Activated naive CD4-positive, alpha-beta T cell treated with anti-CD3 and anti-CD28 coated beads, Interleukin-2, amount 50 U/mL, for 72 hours (primary cell): ENCODE measurements at regions not wholly inside any gene's neighbourhood (a gene's known extent, or its start where the extent isn't known, plus 50 kb on each side); places are given as distances from the start of the nearest gene placed in this dataset.
A peak's percentile ranks its signal among the peaks of the same experiment; 100 is the strongest.

Experiments
- ATAC-seq, 2 donors: fragments of 150-1000 bp; cut with Tn5 transposase; 2 replicates each; pipeline ENCODE4 v1.10.0; 2021; ENCODE audit warnings: mild to moderate bottlenecking in 2 of 2, moderate library complexity in 2 of 2
- DNase-seq, 2 donors: peaks; one replicate each; pipeline ENCODE4 v3.0.0; 2021 to 2022; ENCODE audit warnings: low spot score in 2 of 2
- H3K27ac Mint-ChIP-seq, 2 donors: one replicate each; pipeline ENCODE4 v1.8.0; 2022; ENCODE audit warnings: mild to moderate bottlenecking in 2 of 2, mixed read lengths in 2 of 2
- H3K36me3 Mint-ChIP-seq, 2 donors: one replicate each; pipeline ENCODE4 v1.8.0; 2022; ENCODE audit warnings: mixed read lengths in 2 of 2
- H3K9me3 Mint-ChIP-seq, 2 donors: one replicate each; pipeline ENCODE4 v1.8.0; 2022; ENCODE audit warnings: mixed read lengths in 2 of 2

DNA sequence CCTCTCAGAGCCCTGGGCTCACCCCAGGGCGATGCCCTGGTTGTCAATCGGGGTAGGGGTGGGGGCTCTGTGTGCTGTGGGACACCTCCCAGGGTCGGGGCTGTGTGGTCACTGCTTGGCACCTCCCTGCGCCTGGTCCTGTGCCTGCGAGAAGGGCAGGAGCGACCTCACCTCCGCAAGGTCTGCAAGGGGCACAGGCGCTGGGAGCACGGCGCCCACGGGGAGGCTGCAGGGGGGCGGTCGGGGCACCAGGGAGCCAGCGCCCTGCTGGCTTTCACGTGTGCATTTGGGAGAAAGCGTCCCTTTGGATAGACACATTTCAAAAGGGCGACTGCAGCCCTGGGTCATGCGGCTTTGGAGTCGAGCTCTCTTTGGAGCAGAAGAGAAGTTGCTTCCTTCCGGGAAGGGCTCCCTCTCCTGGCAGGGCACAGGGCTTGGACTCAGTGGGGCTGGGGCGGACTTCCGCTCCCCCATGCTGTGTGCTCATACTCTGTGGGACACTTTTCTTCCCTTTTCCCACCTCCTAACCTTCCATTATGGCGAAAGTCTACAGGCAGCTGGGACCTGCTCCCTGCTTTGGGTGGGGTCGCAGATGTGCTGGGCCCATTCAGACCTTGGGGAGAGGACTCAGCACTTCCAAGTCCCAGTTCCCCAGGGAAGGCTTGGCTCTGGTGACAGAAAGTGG is 52.9 kb upstream of the SLC28A3 start:
- Mint-ChIP-seq H3K36me3 (no peaks in the 10 kb centered on the region), H3K27ac (no peak overlapping the region), H3K9me3 (no peaks in the 10 kb centered on the region)
- DNase-seq, result no peak
- no peak for ATAC-seq

DNA sequence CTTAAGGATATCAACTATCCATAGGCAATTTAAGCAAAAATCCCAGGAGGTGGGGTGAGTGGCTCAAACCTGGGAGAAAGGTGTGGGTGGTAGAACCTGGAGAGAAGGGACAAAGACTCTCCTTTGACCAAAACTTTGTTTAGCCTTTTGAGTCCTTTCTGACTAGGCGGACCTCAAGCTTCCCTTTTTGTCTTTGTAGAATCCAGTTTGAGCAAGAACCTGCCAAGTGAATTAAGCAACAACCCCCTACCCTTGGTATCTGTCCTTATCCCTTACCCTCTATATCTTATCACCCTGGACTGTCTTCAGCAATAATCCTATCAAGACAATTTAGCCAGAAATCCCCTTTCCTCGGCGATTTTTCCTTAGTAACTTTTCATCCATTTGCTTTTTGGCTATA is 53.5 kb upstream of the SLC28A3 start:
- Mint-ChIP-seq H3K27ac (no peak overlapping the region), H3K9me3 (no peaks in the 10 kb centered on the region), H3K36me3 (no peaks in the 10 kb centered on the region)
- no peak for ATAC-seq
- DNase-seq, result no peak

DNA sequence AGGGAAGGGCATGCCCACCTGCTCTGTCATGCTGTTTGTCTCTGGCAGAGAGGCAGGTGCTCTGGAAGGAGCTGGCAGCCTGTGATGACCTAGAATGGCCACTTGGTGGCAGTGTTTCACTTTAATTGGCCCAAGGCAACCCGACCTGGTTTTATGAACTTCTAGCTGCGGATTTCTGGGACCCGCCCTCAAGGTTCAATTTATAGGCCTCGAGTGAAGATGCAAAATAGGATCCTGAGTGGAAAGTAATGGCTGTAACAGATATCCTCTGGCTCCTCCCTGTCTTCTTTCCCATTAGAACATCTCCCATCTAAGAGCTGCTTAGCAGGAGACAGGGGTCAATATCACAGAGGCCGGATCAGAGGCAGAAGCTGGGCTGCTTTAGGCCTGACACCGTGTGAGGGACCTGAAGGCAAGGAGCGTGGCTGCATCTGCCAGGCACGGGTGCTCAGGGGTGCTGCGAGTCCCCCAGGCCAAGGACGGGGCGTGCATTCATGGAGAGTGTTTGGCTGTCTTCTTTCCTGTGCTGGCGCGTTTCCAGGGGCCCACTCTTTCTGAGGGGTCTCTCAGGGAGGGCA is 56.7 kb upstream of the SLC28A3 start:
- peak; percentile 63 to 76 for ATAC-seq
- no peaks in the 10 kb centered on the region for H3K36me3 Mint-ChIP-seq
- H3K27ac Mint-ChIP-seq, result no peak overlapping the region
- H3K9me3 Mint-ChIP-seq, result no peaks in the 10 kb centered on the region
- peak; percentile 59 to 71 for DNase-seq

- Mint-ChIP-seq H3K27ac (no peak overlapping the region), H3K36me3 (no peaks in the 10 kb centered on the region), H3K9me3 (no peaks in the 10 kb centered on the region)
- no peak for ATAC-seq
- peak in 1 of 2 donors; percentile 5 for DNase-seq
Measured at GRCh38 chr9:84397822-84398221, 57.3 kb upstream of the SLC28A3 start.

DNA sequence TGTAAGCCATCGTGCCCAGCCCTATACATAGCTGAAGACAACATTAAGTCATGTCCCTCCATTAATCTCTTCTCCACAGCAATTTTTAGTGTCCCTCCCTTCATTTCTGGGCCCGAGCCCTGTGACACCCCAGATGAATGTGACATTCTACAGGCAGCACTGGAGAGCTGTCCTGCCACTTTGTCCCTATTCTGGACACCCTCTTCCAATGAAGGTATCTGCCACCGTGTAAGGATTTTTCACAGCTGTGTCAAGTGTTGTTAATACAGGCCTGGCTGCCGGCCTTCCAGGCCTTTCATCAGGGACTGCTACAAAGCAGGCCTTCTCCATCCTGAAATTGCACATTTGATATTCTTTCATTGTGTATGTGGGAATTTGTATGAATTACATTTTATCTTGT is 62.0 kb upstream of the SLC28A3 start:
- no peaks in the 10 kb centered on the region for H3K36me3 Mint-ChIP-seq
- H3K27ac Mint-ChIP-seq, result no peak overlapping the region
- ATAC-seq (no peak), DNase-seq (no peak)
- no peaks in the 10 kb centered on the region for H3K9me3 Mint-ChIP-seq

DNA sequence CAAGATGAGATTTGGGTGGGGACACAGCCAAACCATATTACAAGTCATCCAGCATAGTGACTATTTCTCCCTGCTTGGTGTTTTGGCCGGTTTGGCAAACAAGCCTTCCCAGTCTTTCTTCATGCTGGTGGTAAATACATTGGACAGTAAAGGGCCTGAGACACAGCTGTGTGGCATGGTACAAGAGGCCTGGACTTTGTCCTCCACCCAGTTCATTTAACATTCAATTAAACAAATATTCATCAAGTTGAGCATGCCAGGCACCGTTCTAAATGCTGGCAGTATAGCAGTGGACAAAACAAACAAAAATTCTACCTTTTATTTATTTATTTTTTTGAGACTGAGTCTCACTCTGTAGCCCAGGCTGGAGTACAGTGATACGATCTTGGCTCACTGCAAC is 62.7 kb upstream of the SLC28A3 start:
- Mint-ChIP-seq H3K9me3 (no peaks in the 10 kb centered on the region), H3K27ac (no peak overlapping the region), H3K36me3 (no peaks in the 10 kb centered on the region)
- DNase-seq (no peak), ATAC-seq (no peak)

GRCh38 chr9:84404095-84404686 is 63.6 kb upstream of the SLC28A3 start:
- Mint-ChIP-seq H3K27ac (no peak overlapping the region), H3K9me3 (no peaks in the 10 kb centered on the region), H3K36me3 (no peaks in the 10 kb centered on the region)
- ATAC-seq (no peak), DNase-seq (peak in 1 of 2 donors; percentile 15)

- Mint-ChIP-seq H3K9me3 (no peaks in the 10 kb centered on the region), H3K36me3 (no peaks in the 10 kb centered on the region), H3K27ac (no peak overlapping the region)
- DNase-seq (no peak), ATAC-seq (no peak)
Measured at GRCh38 chr9:84405667-84406066, 65.1 kb upstream of the SLC28A3 start.

- Mint-ChIP-seq H3K9me3 (no peaks in the 10 kb centered on the region), H3K36me3 (no peaks in the 10 kb centered on the region), H3K27ac (no peak overlapping the region)
- ATAC-seq, result no peak
- DNase-seq, result no peak
Measured at GRCh38 chr9:84408416-84408815, 67.9 kb upstream of the SLC28A3 start.

DNA sequence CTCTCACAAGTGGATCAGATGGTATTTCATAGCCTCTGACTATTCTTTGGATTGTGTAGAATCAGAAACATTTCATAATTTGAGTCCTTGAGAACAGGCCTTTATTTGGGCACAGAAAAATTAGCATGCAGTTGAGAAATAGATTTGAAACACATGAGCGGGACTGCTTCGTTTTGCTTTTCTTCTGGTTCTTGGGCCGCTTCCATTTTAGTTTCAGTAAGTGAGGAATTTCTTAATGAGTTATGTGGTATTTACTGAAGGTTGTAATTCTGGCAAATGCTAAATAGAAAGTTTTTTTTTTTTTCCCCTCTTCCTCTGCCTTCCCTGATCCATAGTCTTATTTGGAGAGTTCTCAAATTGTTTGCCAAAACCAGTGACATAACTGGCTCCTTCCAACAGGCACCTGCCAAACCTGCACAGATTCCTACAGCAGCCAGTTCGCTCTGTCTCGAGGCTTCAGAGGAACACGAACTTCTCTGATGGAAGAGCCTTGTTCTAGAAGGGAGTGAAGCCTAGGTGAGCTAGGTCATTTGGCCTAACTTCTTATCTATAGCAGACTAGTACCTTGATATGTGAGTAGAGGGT is 71.2 kb upstream of the SLC28A3 start:
- Mint-ChIP-seq H3K27ac (no peak overlapping the region), H3K9me3 (no peaks in the 10 kb centered on the region), H3K36me3 (no peaks in the 10 kb centered on the region)
- ATAC-seq, result no peak
- no peak for DNase-seq

DNA sequence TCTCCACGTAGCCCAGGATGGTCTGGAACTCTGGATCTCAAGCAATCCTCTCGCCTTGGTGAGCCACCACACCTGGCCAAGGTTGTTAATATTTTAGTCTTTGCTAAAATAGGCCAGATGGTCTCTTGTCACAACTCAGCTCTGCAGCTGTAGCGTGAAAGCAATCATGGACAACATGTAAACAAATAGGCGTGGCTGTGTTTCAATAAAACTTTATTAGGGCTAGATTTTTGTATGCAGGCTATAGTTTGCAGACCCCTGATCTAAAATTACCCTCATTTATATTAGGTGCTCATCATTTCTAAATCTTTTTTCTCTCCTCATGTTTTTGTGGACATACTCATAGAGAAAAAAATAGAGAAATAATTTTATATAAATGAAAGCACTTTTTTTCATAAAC is 72.1 kb upstream of the SLC28A3 start:
- Mint-ChIP-seq H3K27ac (no peak overlapping the region), H3K9me3 (no peaks in the 10 kb centered on the region), H3K36me3 (no peaks in the 10 kb centered on the region)
- DNase-seq, result no peak
- ATAC-seq, result no peak

- no peaks in the 10 kb centered on the region for H3K36me3 Mint-ChIP-seq
- DNase-seq (no peak), ATAC-seq (no peak)
- no peaks in the 10 kb centered on the region for H3K9me3 Mint-ChIP-seq
- H3K27ac Mint-ChIP-seq, result no peak overlapping the region
Measured at GRCh38 chr9:84413301-84413700, 72.7 kb upstream of the SLC28A3 start.

GRCh38 chr9:84419031-84419602 is 78.6 kb upstream of the SLC28A3 start:
- ATAC-seq (no peak), DNase-seq (no peak)
- Mint-ChIP-seq H3K27ac (no peak overlapping the region), H3K9me3 (no peaks in the 10 kb centered on the region), H3K36me3 (no peaks in the 10 kb centered on the region)

- ATAC-seq (no peak), DNase-seq (no peak)
- Mint-ChIP-seq H3K9me3 (no peaks in the 10 kb centered on the region), H3K36me3 (no peaks in the 10 kb centered on the region), H3K27ac (no peak overlapping the region)
Measured at GRCh38 chr9:84424931-84425330, 84.4 kb upstream of the SLC28A3 start.

GRCh38 chr9:84432746-84433145 is 92.2 kb upstream of the SLC28A3 start:
- Mint-ChIP-seq H3K9me3 (peaks cover 0 to 4% of the 10 kb centered on the region in 2 donors), H3K27ac (no peak overlapping the region), H3K36me3 (no peaks in the 10 kb centered on the region)
- no peak for ATAC-seq
- DNase-seq, result no peak

- ATAC-seq, result no peak
- peaks cover 0 to 4% of the 10 kb centered on the region in 2 donors for H3K9me3 Mint-ChIP-seq
- H3K27ac Mint-ChIP-seq, result no peak overlapping the region
- no peak for DNase-seq
- H3K36me3 Mint-ChIP-seq, result no peaks in the 10 kb centered on the region
Measured at GRCh38 chr9:84435902-84436301, 95.3 kb upstream of the SLC28A3 start.

DNA sequence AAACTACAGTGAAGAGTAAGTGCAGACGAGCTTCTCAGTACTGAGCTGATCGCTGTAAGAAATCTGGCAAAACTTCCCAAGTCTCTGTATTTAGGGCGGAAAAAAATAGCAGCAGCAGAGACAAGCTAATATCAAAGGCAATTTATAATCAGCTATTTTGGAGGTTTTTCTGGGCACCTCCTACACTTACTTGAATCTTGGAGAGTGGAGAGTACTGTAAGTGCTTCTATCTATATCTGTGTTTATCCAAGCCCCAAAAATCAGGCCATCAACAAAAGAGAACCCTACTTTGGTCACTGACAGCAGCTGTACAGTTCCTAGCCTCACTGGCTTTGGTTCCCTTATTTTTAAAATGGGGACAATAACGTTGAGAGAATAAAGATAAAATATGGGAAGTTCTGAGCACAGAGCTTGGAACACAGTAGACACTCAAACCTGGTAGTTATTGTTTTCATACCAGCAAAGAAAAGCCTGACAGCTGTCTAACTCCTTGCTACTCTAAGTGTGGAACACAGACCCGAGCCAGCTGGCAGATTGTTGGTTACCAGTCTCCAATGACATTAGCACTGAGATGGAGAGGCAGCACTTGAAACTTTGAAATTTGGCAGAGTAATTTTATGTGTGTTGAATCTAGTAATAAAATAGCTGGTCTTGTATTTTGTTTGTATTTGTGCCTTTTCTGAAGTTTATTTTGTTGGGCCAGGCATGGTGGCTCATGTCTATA is 96.0 kb upstream of the SLC28A3 start:
- ATAC-seq (no peak), DNase-seq (no peak)
- no peak overlapping the region for H3K27ac Mint-ChIP-seq
- peaks cover 0 to 4% of the 10 kb centered on the region in 2 donors for H3K9me3 Mint-ChIP-seq
- H3K36me3 Mint-ChIP-seq, result no peaks in the 10 kb centered on the region
